HG03565 (cell line): ENCODE measurements at regions not wholly inside any gene's neighbourhood (a gene's known extent, or its start where the extent isn't known, plus 50 kb on each side); places are given as distances from the start of the nearest gene placed in this dataset.
"Not testable (repeated sequence)": the region's sequence is repeated elsewhere in the genome, so short reads cannot be mapped to it uniquely, and the experiment has no call there.

ENCODE experiments used
- ATAC-seq: cut with Tn5 transposase; IDR thresholded peaks from one replicate; pipeline ENCODE4 v1.9.1; 2021; ENCODE audit warnings: mild to moderate bottlenecking, moderate library complexity; ENCODE audit not compliant: unreplicated experiment

GRCh38 chr15:53133255-53133850, 343.2 kb upstream of the ONECUT1 start:
- ATAC-seq, result no peak

DNA sequence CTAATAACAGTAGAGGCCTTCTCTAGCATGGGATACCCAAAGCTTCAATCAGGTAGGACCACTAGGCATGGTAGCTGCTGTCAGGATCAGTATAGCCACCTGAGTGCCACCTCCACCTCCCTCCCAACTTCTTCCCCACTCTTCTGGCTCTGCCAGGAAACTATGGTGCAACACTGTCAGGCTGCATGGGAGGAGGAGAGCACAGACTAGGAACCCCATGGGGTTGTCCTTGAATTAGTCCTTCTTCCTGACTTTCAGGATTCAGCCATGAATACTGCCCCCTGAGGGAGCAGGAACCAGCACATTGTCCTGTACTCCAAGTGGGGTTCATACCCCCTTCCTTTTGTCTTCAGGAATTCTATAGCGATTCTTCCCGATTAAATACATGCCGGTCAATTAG, 340.8 kb upstream of the ONECUT1 start:
- ATAC-seq, result no peak

GRCh38 chr15:53129121-53129904, 339.2 kb upstream of the ONECUT1 start:
- ATAC-seq, result no peak

DNA sequence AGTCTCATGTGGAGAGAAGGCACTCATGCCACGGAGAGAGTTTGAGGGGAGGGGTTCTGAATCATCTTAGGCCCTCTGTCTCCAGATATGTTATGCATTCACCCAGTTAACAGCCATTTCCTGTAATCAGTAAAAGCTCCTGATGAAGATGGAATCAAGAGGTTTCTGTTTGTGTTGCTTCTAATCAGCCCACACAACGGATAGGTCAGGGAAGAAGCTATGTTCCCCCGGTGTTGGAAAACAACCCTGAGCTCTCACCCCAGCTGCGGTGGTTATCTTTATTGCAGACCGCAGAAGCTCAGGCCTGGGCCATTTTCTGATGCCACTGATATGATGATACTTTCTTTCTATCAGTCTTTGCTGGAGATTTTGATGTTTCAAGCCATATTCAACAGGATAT, 338.5 kb upstream of the ONECUT1 start:
- no peak for ATAC-seq

GRCh38 chr15:53126144-53126543, 336.0 kb upstream of the ONECUT1 start:
- no peak for ATAC-seq

GRCh38 chr15:53122818-53123217, 332.7 kb upstream of the ONECUT1 start:
- ATAC-seq, result no peak

GRCh38 chr15:53116915-53117314, 326.8 kb upstream of the ONECUT1 start:
- not testable (repeated sequence) for ATAC-seq

GRCh38 chr15:53116169-53116568, 326.0 kb upstream of the ONECUT1 start:
- ATAC-seq, result no peak

GRCh38 chr15:53115563-53115962, 325.4 kb upstream of the ONECUT1 start:
- no peak for ATAC-seq

DNA sequence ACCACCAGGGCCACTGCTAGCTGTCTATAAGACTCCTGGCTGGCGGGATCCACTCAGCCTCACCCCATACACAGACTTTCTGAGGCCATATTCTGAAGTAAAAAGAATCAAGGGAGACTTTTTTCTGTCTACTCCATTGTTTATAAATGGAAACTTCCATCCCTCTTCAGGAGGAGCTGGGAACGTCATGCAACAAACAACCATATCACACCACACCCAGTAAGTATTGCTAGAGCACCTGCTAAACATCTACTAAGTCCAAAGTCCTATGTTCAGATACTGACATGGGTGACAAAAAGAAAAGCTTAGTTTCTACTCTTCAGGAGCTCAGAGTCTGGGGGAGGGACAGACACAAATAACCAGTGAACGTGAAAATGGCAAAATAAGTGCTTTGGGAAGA, 324.8 kb upstream of the ONECUT1 start:
- no peak for ATAC-seq

DNA sequence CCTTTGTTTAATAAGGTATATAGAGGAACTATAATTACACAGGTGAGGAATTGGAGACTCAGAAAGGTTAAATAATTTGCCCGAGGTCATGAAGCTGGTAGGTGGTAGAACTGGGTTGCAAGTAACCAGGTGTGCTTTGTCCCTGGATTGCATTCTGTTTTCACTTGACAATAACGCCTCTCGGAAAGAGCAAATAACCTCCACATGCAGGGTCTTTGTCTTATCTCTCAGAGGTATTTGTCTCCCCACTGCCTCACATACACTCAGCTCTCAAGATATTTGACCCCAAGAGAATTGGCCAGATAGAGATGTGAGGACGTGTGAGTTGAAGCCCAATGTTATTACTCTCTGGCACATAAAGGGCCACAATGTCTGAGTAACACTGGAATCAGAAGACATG, 320.9 kb upstream of the ONECUT1 start:
- no peak for ATAC-seq

DNA sequence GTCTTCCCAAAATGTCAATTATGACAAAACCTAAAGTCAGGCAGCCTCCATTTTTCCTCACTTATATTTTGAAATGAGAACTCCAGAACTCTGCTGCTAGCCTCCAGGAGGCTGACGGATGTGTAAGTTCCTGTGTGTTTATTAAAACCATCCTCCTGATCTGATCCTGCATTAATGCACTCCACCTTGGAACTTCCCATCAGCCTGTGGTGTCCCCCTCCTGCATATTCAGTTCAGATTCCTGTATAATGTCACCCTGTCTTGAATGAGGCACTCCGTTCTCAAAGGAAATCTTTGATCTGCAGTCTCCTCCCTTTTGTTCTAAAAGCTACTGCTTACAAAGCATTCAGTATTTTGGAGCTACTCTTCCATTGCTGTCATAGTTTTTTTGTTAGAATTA, 318.2 kb upstream of the ONECUT1 start:
- ATAC-seq, result no peak

DNA sequence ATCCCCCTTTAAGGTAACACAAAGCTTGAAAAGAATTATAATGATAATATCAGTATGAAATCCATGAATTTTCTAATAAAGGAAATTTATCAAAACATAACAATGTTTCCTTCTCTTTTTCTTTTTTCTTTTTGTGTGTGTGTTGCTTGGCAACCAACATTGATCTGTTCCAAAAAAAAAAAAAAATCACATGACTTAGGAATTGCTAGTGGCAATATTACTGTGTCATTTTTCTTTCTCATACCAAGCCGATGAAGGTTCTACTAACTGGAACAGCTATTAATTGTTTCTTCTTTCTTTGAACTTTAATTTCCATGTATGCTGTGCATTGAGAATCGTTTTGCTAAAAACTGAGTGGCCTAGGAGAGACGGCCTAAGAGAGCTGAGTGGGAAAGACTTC, 317.7 kb upstream of the ONECUT1 start:
- no peak for ATAC-seq

- no peak for ATAC-seq
Observed at GRCh38 chr15:53106505-53107286, 316.6 kb upstream of the ONECUT1 start.

DNA sequence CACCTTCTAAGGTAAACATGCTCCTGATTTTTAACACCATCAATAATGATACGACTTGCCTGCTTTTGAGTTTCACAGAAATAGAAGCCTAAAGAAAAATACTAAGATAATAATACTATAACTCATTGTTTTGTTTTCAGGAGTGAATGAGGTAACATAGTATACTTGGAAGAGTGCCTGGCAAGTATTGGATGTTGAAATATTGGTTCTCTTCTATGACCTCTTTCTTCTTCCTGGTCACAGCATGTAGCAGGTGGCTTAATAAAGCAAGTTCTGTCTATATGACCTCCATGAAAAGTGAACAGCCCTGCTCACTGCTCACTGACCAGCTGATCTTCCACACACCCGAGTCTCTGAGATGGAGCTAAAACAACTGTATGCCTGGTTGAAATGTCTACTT, 312.3 kb upstream of the ONECUT1 start:
- no peak for ATAC-seq

DNA sequence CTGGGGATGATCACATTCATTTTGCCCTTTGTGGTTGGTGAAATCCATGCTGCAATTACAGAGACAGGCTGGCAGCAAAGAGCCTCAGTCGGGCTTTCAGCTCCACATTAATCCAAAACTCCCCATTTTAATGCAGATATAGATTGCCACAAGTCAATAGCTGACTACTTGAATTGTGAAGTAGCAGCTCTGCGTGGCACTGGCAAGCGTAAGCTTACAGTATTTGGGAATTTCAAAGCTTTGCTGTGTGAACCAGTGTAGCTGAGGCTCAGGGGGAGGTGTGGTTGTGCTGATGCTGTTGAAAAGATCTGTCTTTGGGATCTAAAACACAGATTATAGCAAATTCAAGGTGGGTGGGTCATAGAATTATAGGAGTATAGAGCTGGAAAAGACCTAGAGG, 290.3 kb upstream of the ONECUT1 start:
- ATAC-seq, result no peak

DNA sequence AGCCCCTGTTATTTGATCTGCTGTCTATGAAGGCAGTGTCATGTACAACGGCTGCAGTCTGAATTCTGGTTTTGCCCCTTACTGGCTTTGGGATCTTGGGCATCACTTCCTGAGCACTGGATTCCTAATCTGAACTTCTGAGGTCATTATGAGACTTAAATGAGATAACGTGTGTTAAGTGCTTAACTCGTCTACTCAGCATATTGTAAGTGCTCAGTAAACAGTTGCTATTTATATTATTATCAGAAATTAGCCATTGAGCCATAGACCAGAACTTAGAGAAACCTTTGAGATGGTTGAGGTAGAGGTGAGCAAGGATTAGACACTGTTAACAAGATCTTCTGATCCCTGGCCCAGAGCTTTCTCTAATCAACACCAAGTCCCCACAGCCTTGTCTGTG, 284.1 kb upstream of the ONECUT1 start:
- ATAC-seq, result no peak

GRCh38 chr15:53072077-53072476, 281.9 kb upstream of the ONECUT1 start:
- no peak for ATAC-seq

- no peak for ATAC-seq
Observed at GRCh38 chr15:53068636-53069035, 278.5 kb upstream of the ONECUT1 start.

DNA sequence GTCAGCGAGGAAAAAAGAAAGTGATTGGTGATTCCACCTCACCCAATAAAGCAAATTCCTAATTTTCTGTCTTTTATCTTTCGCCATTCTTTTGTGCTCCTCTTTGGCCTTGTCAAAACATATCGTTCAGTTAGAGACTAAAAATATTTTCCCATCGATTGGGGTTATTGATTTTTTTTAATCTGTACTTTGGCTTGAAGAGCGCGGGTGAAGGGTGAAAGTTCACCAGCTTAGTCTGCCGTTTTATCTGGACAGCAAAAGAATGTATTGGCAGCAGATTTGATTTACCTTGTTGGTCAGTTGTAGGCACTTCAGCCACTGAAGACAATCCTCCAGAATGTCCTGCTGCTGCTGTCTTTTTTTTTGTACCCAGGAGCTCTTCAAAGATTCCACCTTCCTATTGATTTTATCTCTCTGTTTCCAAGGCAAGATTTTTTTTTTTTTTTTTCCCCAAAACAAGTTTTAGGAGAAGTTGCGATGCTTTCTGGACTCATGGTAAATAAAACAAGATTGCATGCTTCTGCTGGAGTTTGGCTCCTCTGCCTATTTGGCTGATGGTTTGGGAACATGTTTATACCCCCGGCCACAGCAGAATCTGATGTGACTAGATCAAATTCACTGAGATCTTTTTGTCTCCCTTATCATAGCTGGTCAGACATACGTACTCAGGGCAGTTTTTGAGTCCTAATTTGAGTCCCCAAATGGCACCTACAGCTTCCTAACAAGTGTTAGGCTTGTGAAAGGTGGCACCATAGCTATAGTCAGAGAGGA, 269.3 kb upstream of the ONECUT1 start:
- no peak for ATAC-seq

- no peak for ATAC-seq
Observed at GRCh38 chr15:53046153-53046790, 256.1 kb upstream of the ONECUT1 start.
